SW480 (cell line): ENCODE measurements at regions not wholly inside any gene's neighbourhood (a gene's known extent, or its start where the extent isn't known, plus 50 kb on each side); places are given as distances from the start of the nearest gene placed in this dataset.
A peak's percentile ranks its signal among the peaks of the same experiment; 100 is the strongest.
"Not testable (repeated sequence)": the region's sequence is repeated elsewhere in the genome, so short reads cannot be mapped to it uniquely, and the experiment has no call there.

ENCODE experiments used
- DNase-seq: peaks from one replicate; pipeline ENCODE4 v3.0.0-alpha.2; 2016; ENCODE audit warnings: low spot score

GRCh38 chr20:1845163-1845523, 50.1 kb upstream of the SIRPA start:
- DNase-seq: no peak

GRCh38 chr20:1844325-1845162, 50.7 kb upstream of the SIRPA start:
- no peak for DNase-seq

- DNase-seq: no peak
These were observed 52.9 kb upstream of the SIRPA start for GRCh38 chr20:1842281-1842680.

- DNase-seq: no peak
These were observed 53.6 kb upstream of the SIRPA start for GRCh38 chr20:1841554-1842140.

- DNase-seq: no peak
These were observed 54.2 kb upstream of the SIRPA start for GRCh38 chr20:1840817-1841553.

- not testable (repeated sequence) for DNase-seq
These were observed 55.6 kb upstream of the SIRPA start for GRCh38 chr20:1839376-1840317.

GRCh38 chr20:1838556-1839279, 56.5 kb upstream of the SIRPA start:
- no peak for DNase-seq

GRCh38 chr20:1835186-1836035, 59.8 kb upstream of the SIRPA start:
- DNase-seq: no peak

GRCh38 chr20:1833728-1834726, 61.2 kb upstream of the SIRPA start:
- no peak for DNase-seq

GRCh38 chr20:1833216-1833615, 62.0 kb upstream of the SIRPA start:
- DNase-seq: no peak

- no peak for DNase-seq
These were observed 62.6 kb upstream of the SIRPA start for GRCh38 chr20:1832634-1833033.

- no peak for DNase-seq
These were observed 63.6 kb upstream of the SIRPA start for GRCh38 chr20:1831606-1832005.

- DNase-seq: no peak
These were observed 64.1 kb upstream of the SIRPA start for GRCh38 chr20:1831096-1831495.

- DNase-seq: peak; percentile 21
These were observed 65.0 kb upstream of the SIRPA start for GRCh38 chr20:1830240-1830639.

- no peak for DNase-seq
These were observed 65.7 kb upstream of the SIRPA start for GRCh38 chr20:1829531-1829930.

- no peak for DNase-seq
These were observed 66.4 kb upstream of the SIRPA start for GRCh38 chr20:1828786-1829131.

- peak; percentile 63 for DNase-seq
These were observed 67.0 kb upstream of the SIRPA start for GRCh38 chr20:1827974-1828785.

- no peak for DNase-seq
These were observed 67.7 kb upstream of the SIRPA start for GRCh38 chr20:1827510-1827973.
